Psoas muscle (tissue), 7 donors: ENCODE measurements at regions not wholly inside any gene's neighbourhood (a gene's known extent, or its start where the extent isn't known, plus 50 kb on each side); places are given as distances from the start of the nearest gene placed in this dataset.
A peak's percentile ranks its signal among the peaks of the same experiment; 100 is the strongest.

ENCODE experiments used
- ATAC-seq, 4 donors: fragments of 200-7000 bp; cut with Tn5 transposase; one replicate each; pipeline ENCODE4 v1.9.1; 2020; ENCODE audit warnings: moderate library complexity in 3 of 4, mild to moderate bottlenecking in 2 of 4
- DNase-seq, 2 donors: peaks; one replicate each; pipeline ENCODE4 v3.0.0-alpha.2; 2020
- H3K27ac ChIP-seq: fragments of 200-600 bp; one replicate; pipeline ENCODE4 v1.8.0; 2022
- H3K27me3 ChIP-seq, 3 donors: fragments of 200-600 bp in 1 of 3; one replicate each; pipeline versions ENCODE4 v1.6.1 to v1.8.0; 2013 to 2022; ENCODE audit warnings: low read length in 2 of 3, mild to moderate bottlenecking in 2 of 3, moderate library complexity in 1 of 3; ENCODE audit not compliant: insufficient read depth in 3 of 3
- H3K36me3 ChIP-seq, 2 donors: fragments of 200-600 bp in 1 of 2; one replicate each; pipeline versions ENCODE4 v1.6.1 to v1.8.0; 2013 to 2022; ENCODE audit warnings: low read depth in 1 of 2, mild to moderate bottlenecking in 1 of 2, moderate library complexity in 1 of 2; ENCODE audit not compliant: insufficient read depth in 1 of 2
- H3K4me1 ChIP-seq: fragments of 200-600 bp; one replicate; pipeline ENCODE4 v1.8.0; 2022
- H3K4me3 ChIP-seq: fragments of 200-600 bp; one replicate; pipeline ENCODE4 v1.8.0; 2022; ENCODE audit warnings: mild to moderate bottlenecking
- H3K9me3 ChIP-seq: fragments of 200-600 bp; one replicate; pipeline ENCODE4 v1.8.0; 2022
- WGBS, 3 donors: extraction: QIAGEN DNeasy Blood & Tissue Kit; methylation state at CpG; one replicate each; pipeline versions ENCODE4 v1.1.6 to v1.1.7; 2013; 5-methylcytosine and 5-hydroxymethylcytosine counted together
- intact Hi-C, 2 donors: fragments of 100-400 bp; cut with DNase I; formaldehyde crosslinking; loops; one replicate each; pipeline versions ENCODE4 v1.11.0 to v1.14.2; 2022
- TF ChIP-seq, protein P1 (sequence below): fragments of 200-600 bp; IDR thresholded peaks from one replicate; pipeline ENCODE4 v1.8.0; 2022; ENCODE audit warnings: antibody characterized with exemption
- donor health status: healthy with polysubstance abuse.
- donor health status: DM: no; HTN: no; CAD: no; lungs with moderate emphysema.
- donor health status: Bipolar disorder and iron deficiency.
- donor health status: healthy.
- donor health status: DM: yes; HTN: yes; CAD: no.
- donor health status: DM: no; HTN: no; CAD: no.
- donor health status: DM: yes; HTN: yes; CAD: no.

DNA sequence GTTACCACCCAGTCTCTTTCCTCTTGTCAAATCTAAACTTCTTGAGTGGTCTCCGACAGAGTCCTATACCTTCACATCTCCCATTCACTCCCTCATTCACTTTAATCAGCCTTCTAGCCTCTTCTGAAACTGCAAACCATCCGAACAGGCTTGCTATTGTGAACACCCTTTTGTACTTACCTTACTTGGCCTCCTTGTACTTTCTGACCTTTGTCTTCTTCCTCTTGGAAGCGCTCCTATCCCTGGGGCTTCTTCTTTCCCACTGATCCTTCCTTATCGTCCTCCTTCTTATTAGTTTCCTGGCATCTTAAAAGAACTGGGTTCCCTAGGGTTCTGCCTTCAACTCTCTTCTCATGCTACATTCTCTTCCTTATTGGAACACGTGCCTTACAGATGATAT is 76.9 kb upstream of the HIF1A start:
- intact Hi-C loops = no loop called here
- H3K4me1 ChIP-seq = no peaks in the 10 kb centered on the region
- ATAC-seq = no peak
- H3K4me3 ChIP-seq = no peak overlapping the region
- no peak for DNase-seq
- H3K27ac ChIP-seq = no peak overlapping the region
- H3K36me3 ChIP-seq = no peaks in the 10 kb centered on the region
- 64 to 80% (median 78%) methylated on average over 5 of the region's 5 CpGs for WGBS, 3 donors
- no peaks in the 10 kb centered on the region for H3K9me3 ChIP-seq
- H3K27me3 ChIP-seq = no peaks in the 10 kb centered on the region
- TF ChIP-seq, protein P1, sequence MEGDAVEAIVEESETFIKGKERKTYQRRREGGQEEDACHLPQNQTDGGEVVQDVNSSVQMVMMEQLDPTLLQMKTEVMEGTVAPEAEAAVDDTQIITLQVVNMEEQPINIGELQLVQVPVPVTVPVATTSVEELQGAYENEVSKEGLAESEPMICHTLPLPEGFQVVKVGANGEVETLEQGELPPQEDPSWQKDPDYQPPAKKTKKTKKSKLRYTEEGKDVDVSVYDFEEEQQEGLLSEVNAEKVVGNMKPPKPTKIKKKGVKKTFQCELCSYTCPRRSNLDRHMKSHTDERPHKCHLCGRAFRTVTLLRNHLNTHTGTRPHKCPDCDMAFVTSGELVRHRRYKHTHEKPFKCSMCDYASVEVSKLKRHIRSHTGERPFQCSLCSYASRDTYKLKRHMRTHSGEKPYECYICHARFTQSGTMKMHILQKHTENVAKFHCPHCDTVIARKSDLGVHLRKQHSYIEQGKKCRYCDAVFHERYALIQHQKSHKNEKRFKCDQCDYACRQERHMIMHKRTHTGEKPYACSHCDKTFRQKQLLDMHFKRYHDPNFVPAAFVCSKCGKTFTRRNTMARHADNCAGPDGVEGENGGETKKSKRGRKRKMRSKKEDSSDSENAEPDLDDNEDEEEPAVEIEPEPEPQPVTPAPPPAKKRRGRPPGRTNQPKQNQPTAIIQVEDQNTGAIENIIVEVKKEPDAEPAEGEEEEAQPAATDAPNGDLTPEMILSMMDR = no peak

- no peak for ATAC-seq
Measured at GRCh38 chr14:61619494-61619893, 75.8 kb upstream of the HIF1A start.

DNA sequence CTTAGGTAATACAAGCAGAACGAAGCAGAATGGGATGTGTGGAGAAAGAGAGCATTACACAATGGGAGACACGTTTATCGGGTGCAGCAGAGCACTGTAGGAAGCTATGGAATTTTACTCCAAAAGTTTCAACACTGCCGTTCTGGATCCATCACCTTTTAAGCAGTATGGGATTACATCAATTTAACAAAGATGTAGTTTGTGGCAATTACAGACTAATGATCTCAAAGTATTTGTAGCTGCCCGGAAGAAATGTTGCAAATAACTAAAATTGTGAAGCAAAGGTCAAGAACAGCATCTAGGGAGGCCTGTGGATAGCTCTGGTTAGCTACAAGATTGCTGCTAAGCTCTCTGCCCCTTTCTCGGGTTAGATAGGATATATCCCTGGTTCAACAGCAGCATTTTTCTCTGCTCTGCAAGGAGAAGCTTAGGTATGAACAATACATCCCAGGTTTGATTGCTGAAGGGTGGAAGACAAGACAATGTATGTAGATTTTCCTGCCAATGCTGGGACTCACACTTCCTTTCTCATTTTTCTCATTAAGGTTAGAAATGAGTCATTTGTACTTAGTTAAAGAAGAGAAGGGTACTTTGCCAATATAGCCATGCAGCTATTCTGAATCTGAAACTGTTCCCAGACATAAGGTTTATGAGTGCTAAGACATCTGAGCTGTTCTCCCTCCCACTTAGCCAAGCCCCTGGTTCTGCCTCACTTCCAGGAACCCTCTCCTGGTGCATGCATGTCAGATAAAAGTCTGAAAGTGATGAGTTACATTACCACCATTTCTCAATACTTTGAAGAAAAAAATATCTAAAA is 75.0 kb upstream of the HIF1A start:
- Histone ChIP-seq H3K27me3 (no peaks in the 10 kb centered on the region), H3K27ac (no peak overlapping the region), H3K36me3 (no peaks in the 10 kb centered on the region), H3K4me1 (no peaks in the 10 kb centered on the region), H3K9me3 (no peaks in the 10 kb centered on the region), H3K4me3 (no peak overlapping the region)
- WGBS, 3 donors = 70 to 73% (median 71%) methylated on average over 6 of the region's 6 CpGs
- ATAC-seq (peak in 3 of 4 donors; percentile 49 to 79 (median 76)), DNase-seq (no peak)
- TF ChIP-seq, protein P1 = no peak
- intact Hi-C loops = no loop called here

More at GRCh38 chr14:61619494-61619893, 75.8 kb upstream of the HIF1A start:
- Histone ChIP-seq H3K27ac (no peak overlapping the region), H3K36me3 (no peaks in the 10 kb centered on the region), H3K27me3 (no peaks in the 10 kb centered on the region), H3K4me3 (no peak overlapping the region), H3K4me1 (no peaks in the 10 kb centered on the region), H3K9me3 (no peaks in the 10 kb centered on the region)
- DNase-seq = no peak
- WGBS, 3 donors = 87 to 92% (median 89%) methylated on average over 4 of the region's 4 CpGs
- TF ChIP-seq, protein P1 = no peak
- intact Hi-C loops = no loop called here

- Histone ChIP-seq H3K36me3 (no peaks in the 10 kb centered on the region), H3K9me3 (no peaks in the 10 kb centered on the region), H3K4me3 (no peak overlapping the region), H3K4me1 (no peaks in the 10 kb centered on the region), H3K27me3 (no peaks in the 10 kb centered on the region), H3K27ac (no peak overlapping the region)
- no peak for DNase-seq
- ATAC-seq = no peak
- intact Hi-C loops = no loop called here
- TF ChIP-seq, protein P1 = no peak
- WGBS, 3 donors = 81 to 89% (median 82%) methylated on average over 7 of the region's 7 CpGs
Measured at GRCh38 chr14:61621444-61621843, 73.9 kb upstream of the HIF1A start.

DNA sequence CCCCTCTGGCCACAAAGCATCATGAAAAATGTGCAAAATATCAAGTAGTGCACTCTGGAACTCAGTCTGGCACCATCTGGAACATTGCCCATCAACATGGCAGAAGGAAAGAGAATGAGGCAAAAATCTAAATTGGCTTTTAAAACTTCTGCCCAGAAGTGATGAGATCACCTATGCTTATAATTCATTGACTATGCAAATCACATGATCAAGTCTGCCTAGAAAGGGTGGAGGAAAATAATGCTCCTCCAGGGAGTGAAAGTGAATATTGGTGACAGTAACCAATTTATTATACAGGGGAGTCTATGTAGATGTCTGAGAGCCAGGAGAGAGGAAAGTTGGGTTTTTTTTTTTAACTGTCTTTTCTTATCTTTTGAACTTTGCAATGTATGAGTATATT is 73.3 kb upstream of the HIF1A start:
- H3K27ac ChIP-seq = no peak overlapping the region
- no peaks in the 10 kb centered on the region for H3K36me3 ChIP-seq
- intact Hi-C loops = no loop called here
- TF ChIP-seq, protein P1 = no peak
- H3K4me1 ChIP-seq = no peaks in the 10 kb centered on the region
- DNase-seq = no peak
- no peak overlapping the region for H3K4me3 ChIP-seq
- no peak for ATAC-seq
- no peaks in the 10 kb centered on the region for H3K9me3 ChIP-seq
- H3K27me3 ChIP-seq = no peaks in the 10 kb centered on the region
